PC-3 (cell line): ENCODE measurements at regions not wholly inside any gene's neighbourhood (a gene's known extent, or its start where the extent isn't known, plus 50 kb on each side); places are given as distances from the start of the nearest gene placed in this dataset.

Experiments used
- EZH2 ChIP-seq: fragments of 300-600 bp; sonication (generic); IDR thresholded peaks from one replicate; pipeline ENCODE4 v1.6.1; 2017; ENCODE audit warnings: antibody characterized with exemption, mild to moderate bottlenecking, low read length; ENCODE audit not compliant: unreplicated experiment
- TF ChIP-seq, protein P1 (sequence below): fragments of 300-600 bp; sonication (generic); conservative IDR thresholded peaks from 2 replicates; pipeline ENCODE4 v1.5.1; 2017; ENCODE audit warnings: antibody characterized with exemption, low read depth, mild to moderate bottlenecking, low read length

DNA sequence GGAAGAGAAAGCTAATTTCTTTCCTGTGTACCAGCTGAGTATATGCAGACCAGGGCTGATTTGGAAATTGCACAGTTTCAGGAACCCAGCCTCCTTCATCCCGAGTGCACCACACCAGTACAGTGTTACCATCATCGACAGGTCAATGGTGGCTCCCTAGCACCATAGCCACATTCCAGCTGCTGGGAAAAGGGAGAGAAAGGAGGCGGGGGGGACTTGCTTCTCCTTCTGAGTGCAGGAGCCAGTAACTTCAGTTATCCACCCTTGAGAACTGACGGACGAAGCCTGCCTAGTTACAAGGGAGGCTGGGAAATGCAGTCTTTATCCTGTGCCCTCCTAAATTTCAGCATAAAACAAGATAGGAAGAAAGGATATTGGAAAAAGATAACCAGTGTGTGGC lies 129.7 kb upstream of the PRICKLE2 start:
- TF ChIP-seq, protein P1, sequence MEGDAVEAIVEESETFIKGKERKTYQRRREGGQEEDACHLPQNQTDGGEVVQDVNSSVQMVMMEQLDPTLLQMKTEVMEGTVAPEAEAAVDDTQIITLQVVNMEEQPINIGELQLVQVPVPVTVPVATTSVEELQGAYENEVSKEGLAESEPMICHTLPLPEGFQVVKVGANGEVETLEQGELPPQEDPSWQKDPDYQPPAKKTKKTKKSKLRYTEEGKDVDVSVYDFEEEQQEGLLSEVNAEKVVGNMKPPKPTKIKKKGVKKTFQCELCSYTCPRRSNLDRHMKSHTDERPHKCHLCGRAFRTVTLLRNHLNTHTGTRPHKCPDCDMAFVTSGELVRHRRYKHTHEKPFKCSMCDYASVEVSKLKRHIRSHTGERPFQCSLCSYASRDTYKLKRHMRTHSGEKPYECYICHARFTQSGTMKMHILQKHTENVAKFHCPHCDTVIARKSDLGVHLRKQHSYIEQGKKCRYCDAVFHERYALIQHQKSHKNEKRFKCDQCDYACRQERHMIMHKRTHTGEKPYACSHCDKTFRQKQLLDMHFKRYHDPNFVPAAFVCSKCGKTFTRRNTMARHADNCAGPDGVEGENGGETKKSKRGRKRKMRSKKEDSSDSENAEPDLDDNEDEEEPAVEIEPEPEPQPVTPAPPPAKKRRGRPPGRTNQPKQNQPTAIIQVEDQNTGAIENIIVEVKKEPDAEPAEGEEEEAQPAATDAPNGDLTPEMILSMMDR = no peak
- no peak for TF ChIP-seq EZH2
